Adrenal gland (tissue), 5 donors: ENCODE measurements at regions not wholly inside any gene's neighbourhood (a gene's known extent, or its start where the extent isn't known, plus 50 kb on each side); places are given as distances from the start of the nearest gene placed in this dataset.

Experiments
- CTCF ChIP-seq, 6 experiments: fragments of 450-650 bp in 4 of 6; fragments of 200-600 bp in 2 of 6; sonication (generic) in 1 of 6; IDR thresholded peaks; 1 replicate in 5 of 6; 2 replicates in 1 of 6; pipeline versions ENCODE4 v1.5.1 to v1.8.0; 2016 to 2021; ENCODE audit warnings: antibody characterized with exemption in 6 of 6, mild to moderate bottlenecking in 2 of 6, moderate library complexity in 1 of 6
- POLR2A ChIP-seq, 2 donors: fragments of 450-650 bp; IDR thresholded peaks; one replicate each; pipeline ENCODE4 v1.6.1; 2017; ENCODE audit warnings: antibody characterized with exemption in 2 of 2, mild to moderate bottlenecking in 2 of 2, moderate library complexity in 1 of 2
- donor health status: DM: no; HTN: no; CAD: no.

- TF ChIP-seq CTCF (IDR thresholded peaks at IDR 0.05), result no peak
- TF ChIP-seq POLR2A (IDR thresholded peaks at IDR 0.05), result no peak
These were observed 193.8 kb upstream of the PHYHIPL start for GRCh38 chr10:58982470-58983239.
